Gastrocnemius medialis (tissue), 4 donors: ENCODE measurements at regions not wholly inside any gene's neighbourhood (a gene's known extent, or its start where the extent isn't known, plus 50 kb on each side); places are given as distances from the start of the nearest gene placed in this dataset.

Source experiments
- CTCF ChIP-seq, 5 experiments: fragments of 450-650 bp in 3 of 5; fragments of 200-600 bp in 2 of 5; sonication (generic) in 2 of 5; IDR thresholded peaks in 4 of 5; conservative IDR thresholded peaks in 1 of 5; 1 replicate in 4 of 5; 2 replicates in 1 of 5; pipeline ENCODE4 v1.5.1; 2016 to 2019; ENCODE audit warnings: antibody characterized with exemption in 5 of 5, mild to moderate bottlenecking in 3 of 5, moderate library complexity in 3 of 5
- POLR2A ChIP-seq, 2 donors: fragments of 450-650 bp; IDR thresholded peaks; one replicate each; pipeline ENCODE4 v1.6.1; 2017; ENCODE audit warnings: antibody characterized with exemption in 2 of 2, mild to moderate bottlenecking in 2 of 2, moderate library complexity in 2 of 2

GRCh38 chr18:54750350-54750749 is 77.9 kb upstream of the RAB27B start:
- no peak for TF ChIP-seq CTCF (IDR thresholded peaks at IDR 0.05 in 4 of 5, conservative IDR thresholded peaks at IDR 0.05 in 1 of 5)
- TF ChIP-seq POLR2A (IDR thresholded peaks at IDR 0.05) = no peak
